Endothelial cell of umbilical vein (primary cell): ENCODE measurements at regions not wholly inside any gene's neighbourhood (a gene's known extent, or its start where the extent isn't known, plus 50 kb on each side); places are given as distances from the start of the nearest gene placed in this dataset.

ENCODE experiments used
- CTCF ChIP-seq, 2 donors: IDR thresholded peaks; 1 replicate in 1 of 2; 2 replicates in 1 of 2; pipeline ENCODE4 v1.5.1; 2011; ENCODE audit warnings: low read length in 2 of 2, mild to moderate bottlenecking in 2 of 2, moderate library complexity in 2 of 2, control low read depth in 1 of 2, inconsistent platforms in 1 of 2, low read depth in 1 of 2; ENCODE audit not compliant: insufficient read depth in 1 of 2; ENCODE audit errors: extremely low read depth in 1 of 2
- EZH2 ChIP-seq: IDR thresholded peaks from 2 replicates; pipeline ENCODE4 v1.6.1; 2012; ENCODE audit warnings: borderline replicate concordance, low read depth, mild to moderate bottlenecking, moderate library complexity, low read length, inconsistent platforms; ENCODE audit not compliant: severe bottlenecking
- JUN ChIP-seq: IDR thresholded peaks from 2 replicates; pipeline ENCODE4 v1.6.1; 2011; ENCODE audit warnings: borderline replicate concordance, low read depth; ENCODE audit not compliant: insufficient read length, insufficient read depth
- MYC ChIP-seq: IDR thresholded peaks from one replicate; pipeline ENCODE4 v1.6.1; 2011; ENCODE audit warnings: mild to moderate bottlenecking, low read depth, low read length

GRCh38 chr2:45191146-45191863, 182.1 kb upstream of the SIX2 start:
- TF ChIP-seq JUN = no peak
- TF ChIP-seq EZH2 = no peak
- TF ChIP-seq CTCF (IDR thresholded peaks at IDR 0.05; ENCODE audit: extremely low read depth in 1 of 2, insufficient read depth in 1 of 2, low read depth in 1 of 2, low read length in 2 of 2) = no peak
- TF ChIP-seq MYC = no peak
